Aorta (tissue), 5 donors: ENCODE measurements at regions not wholly inside any gene's neighbourhood (a gene's known extent, or its start where the extent isn't known, plus 50 kb on each side); places are given as distances from the start of the nearest gene placed in this dataset.

Experiments
- ATAC-seq: fragments of 200-7000 bp; cut with Tn5 transposase; one replicate; pipeline ENCODE4 v1.9.1; 2022; ENCODE audit warnings: moderate library complexity; ENCODE audit not compliant: low FRiP score
- DNase-seq, 2 donors: peaks; one replicate each; pipeline ENCODE4 v3.0.0-alpha.2; 2020
- H3K27ac ChIP-seq, 2 donors: one replicate each; pipeline ENCODE4 v1.5.1; 2013; ENCODE audit warnings: low read length in 2 of 2, mild to moderate bottlenecking in 2 of 2, moderate library complexity in 2 of 2, control low read depth in 1 of 2, inconsistent platforms in 1 of 2, low read depth in 1 of 2
- H3K27me3 ChIP-seq, 2 donors: one replicate each; pipeline ENCODE4 v1.6.1; 2013; ENCODE audit warnings: control low read depth in 1 of 2, low read length in 1 of 2, mild to moderate bottlenecking in 1 of 2, moderate library complexity in 1 of 2; ENCODE audit not compliant: insufficient read depth in 2 of 2, control insufficient read depth in 1 of 2
- H3K36me3 ChIP-seq, 2 donors: one replicate each; pipeline ENCODE4 v1.6.1; 2013; ENCODE audit warnings: control low read depth in 1 of 2, low read length in 1 of 2, mild to moderate bottlenecking in 1 of 2; ENCODE audit not compliant: insufficient read depth in 2 of 2, control insufficient read depth in 1 of 2
- H3K4me1 ChIP-seq, 2 donors: one replicate each; pipeline ENCODE4 v1.6.1; 2013; ENCODE audit warnings: low read length in 2 of 2, control low read depth in 1 of 2, mild to moderate bottlenecking in 1 of 2, moderate library complexity in 1 of 2; ENCODE audit not compliant: insufficient read depth in 2 of 2, control insufficient read depth in 1 of 2
- H3K4me3 ChIP-seq, 2 donors: one replicate each; pipeline ENCODE4 v1.5.1; 2013; ENCODE audit warnings: low read length in 2 of 2, control low read depth in 1 of 2, mild to moderate bottlenecking in 1 of 2
- H3K9me3 ChIP-seq: one replicate; pipeline ENCODE4 v1.6.1; 2013; ENCODE audit warnings: mild to moderate bottlenecking, low read length; ENCODE audit not compliant: control insufficient read depth
- WGBS, 2 donors: extraction: QIAGEN DNeasy Blood & Tissue Kit; methylation state at CpG; one replicate each; pipeline ENCODE4 v1.1.7; 2013; 5-methylcytosine and 5-hydroxymethylcytosine counted together
- intact Hi-C, 2 donors: fragments of 100-400 bp; cut with DNase I; formaldehyde crosslinking; loops; one replicate each; pipeline versions ENCODE4 v1.14.2 to v1.15.0; 2022
- donor health status: healthy with polysubstance abuse.
- donor health status: Bipolar disorder and iron deficiency.
- donor health status: DM: no; HTN: no; CAD: no.
- donor health status: DM: no; HTN: no; CAD: no.
- donor health status: DM: yes; HTN: yes; CAD: no.

DNA sequence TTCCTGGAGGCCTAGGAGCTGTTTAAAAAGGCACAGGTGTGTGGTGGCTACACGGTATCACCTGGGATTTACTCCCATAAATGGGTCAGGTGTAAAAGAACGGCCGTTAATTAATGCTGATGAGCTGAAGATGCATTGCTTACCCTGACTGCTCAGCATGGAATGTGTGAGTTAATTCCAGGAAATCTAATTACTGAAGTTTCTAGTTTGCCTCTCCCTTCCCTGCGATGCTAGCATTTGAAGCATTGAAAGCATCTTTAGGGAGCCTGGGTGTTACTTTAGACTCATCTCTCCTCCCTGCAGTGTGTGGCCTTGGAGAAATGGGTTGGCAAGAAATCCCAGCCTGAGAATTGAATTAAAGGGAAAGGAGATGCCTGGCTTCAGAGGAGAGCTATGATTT lies 415.9 kb downstream of the FUT8 start:
- no peaks in the 10 kb centered on the region for H3K9me3 ChIP-seq
- WGBS, 2 donors: 68 to 70% methylated on average over 4 of the region's 4 CpGs
- no peak overlapping the region for H3K4me3 ChIP-seq
- no peaks in the 10 kb centered on the region for H3K4me1 ChIP-seq
- ATAC-seq (no peak), DNase-seq (no peak)
- H3K36me3 ChIP-seq: no peaks in the 10 kb centered on the region
- no peaks in the 10 kb centered on the region for H3K27me3 ChIP-seq
- H3K27ac ChIP-seq: no peak overlapping the region
- intact Hi-C loops: no loop called here

DNA sequence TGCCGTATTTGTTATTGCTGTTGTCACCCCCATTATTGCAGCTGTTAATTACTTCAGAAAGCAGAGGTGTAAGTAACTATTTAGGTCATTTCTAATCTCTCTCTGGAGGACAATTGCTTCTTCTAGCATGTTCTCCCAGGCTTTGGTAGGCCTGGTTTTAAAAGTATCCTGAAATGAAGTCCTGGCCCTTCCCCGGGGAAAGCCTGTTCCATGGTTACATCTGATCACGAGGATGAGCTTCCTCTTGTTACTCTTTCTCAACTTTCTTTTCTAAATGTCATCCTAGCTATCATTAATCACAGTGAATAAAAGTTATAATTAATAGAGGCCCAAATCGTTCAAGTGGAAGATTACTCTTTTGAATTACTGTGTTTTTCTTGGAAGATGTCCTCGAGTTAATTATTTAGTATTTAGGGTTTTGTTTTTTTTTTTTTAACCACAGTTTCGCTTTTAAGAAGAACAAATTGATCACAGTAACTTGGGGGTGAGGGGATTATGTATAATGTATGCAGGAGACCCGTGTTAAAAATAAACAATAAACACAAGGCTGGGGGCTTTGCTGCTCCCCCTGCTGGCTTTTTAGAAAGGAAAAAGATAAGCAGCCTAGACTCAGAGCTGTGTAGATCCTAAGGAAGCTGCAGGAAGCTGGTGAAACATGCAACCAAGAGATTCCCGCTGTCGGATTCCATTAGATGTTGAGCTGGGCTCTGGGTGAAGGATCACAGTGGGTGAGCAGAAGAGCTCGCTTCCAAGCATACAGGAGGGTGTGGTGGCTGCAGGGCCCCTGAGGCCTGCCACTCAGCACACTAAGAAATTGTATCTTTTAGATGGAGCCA lies 420.1 kb downstream of the FUT8 start:
- Histone ChIP-seq H3K27ac (no peak overlapping the region), H3K27me3 (no peaks in the 10 kb centered on the region), H3K4me1 (no peaks in the 10 kb centered on the region), H3K36me3 (no peaks in the 10 kb centered on the region), H3K4me3 (no peak overlapping the region), H3K9me3 (no peaks in the 10 kb centered on the region)
- ATAC-seq: no peak
- no peak for DNase-seq
- WGBS, 2 donors: 43 to 52% methylated on average over 10 of the region's 10 CpGs
- intact Hi-C loops: no loop called here

DNA sequence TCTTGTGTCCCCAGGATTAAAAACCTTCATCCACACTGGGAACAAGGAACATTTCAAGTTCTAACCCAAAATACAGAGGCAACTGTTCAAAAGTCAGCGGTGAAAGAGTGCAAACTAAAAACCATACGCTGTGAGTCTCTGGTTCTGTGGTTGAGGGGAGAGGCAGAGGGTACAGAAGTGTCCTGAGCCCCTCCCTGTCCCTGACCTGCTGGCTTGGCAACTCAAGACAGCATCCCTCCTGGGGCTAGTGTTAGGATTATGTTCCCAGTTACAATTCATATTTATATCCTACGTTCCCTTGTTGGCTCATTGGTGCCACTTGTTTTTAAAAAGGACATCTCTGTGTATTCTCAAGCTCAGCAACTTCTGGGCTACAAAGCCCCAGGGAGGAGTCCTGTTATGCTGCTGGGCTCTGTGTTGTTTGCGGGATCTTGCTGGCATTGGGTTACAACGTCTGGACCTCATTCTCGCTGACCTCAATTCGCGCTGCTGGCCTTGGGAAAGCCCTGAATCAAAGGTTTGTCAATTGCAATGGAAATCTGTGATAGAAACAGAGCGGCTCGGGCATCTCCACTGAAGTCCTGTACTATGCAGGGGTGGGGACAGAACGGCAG lies 420.8 kb downstream of the FUT8 start:
- H3K27me3 ChIP-seq: no peaks in the 10 kb centered on the region
- no peaks in the 10 kb centered on the region for H3K9me3 ChIP-seq
- no peak for ATAC-seq
- no peak overlapping the region for H3K4me3 ChIP-seq
- no peak overlapping the region for H3K27ac ChIP-seq
- no peaks in the 10 kb centered on the region for H3K36me3 ChIP-seq
- WGBS, 2 donors: 72 to 75% methylated on average over 11 of the region's 11 CpGs
- no peak for DNase-seq
- H3K4me1 ChIP-seq: no peaks in the 10 kb centered on the region
- intact Hi-C loops: no loop called here

DNA sequence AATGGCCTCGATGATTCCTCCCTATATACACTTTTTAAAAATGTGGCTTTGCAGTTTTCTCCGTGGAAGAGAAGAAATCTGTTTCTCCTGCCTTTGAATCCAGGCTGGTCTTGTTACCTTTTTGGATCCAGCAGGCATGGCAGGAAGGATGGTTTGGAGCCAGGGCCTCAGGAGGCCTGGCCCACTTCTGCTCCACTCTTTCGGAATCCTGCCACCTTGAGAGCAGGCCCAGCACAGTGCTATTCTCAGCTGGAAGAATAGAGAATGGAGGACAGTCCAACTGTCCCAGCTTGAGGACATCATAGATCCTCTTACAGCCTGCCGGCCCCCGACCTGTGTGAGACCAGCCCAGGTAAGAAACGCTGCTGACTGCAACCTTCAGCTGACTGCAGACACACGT lies 421.5 kb downstream of the FUT8 start:
- ATAC-seq (no peak), DNase-seq (no peak)
- H3K36me3 ChIP-seq: no peaks in the 10 kb centered on the region
- 84 to 90% methylated on average over 7 of the region's 7 CpGs for WGBS, 2 donors
- intact Hi-C loops: no loop called here
- no peak overlapping the region for H3K4me3 ChIP-seq
- no peaks in the 10 kb centered on the region for H3K9me3 ChIP-seq
- H3K27ac ChIP-seq: no peak overlapping the region
- H3K4me1 ChIP-seq: no peaks in the 10 kb centered on the region
- no peaks in the 10 kb centered on the region for H3K27me3 ChIP-seq

DNA sequence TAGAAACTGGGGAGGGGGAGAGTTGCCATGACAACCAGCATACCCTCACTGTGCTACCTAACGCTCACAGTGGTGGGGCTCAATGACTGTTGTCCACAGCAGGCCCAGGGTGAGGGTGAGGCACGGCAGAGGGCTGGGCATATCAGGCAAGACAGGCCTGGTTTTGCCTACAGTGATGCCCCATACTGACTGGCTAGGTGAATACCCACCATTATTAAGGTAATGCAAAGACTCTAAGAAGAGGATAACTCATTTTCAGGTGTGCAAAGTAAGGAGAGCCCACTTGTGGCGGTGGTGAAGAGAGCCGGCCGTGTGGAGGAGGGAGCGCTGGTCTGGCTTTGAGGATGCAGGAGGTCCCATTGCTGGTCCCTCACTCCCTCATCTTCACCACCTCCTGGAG lies 422.3 kb downstream of the FUT8 start:
- no peaks in the 10 kb centered on the region for H3K4me1 ChIP-seq
- DNase-seq: no peak
- ATAC-seq: no peak
- H3K4me3 ChIP-seq: no peak overlapping the region
- no peaks in the 10 kb centered on the region for H3K9me3 ChIP-seq
- 95 to 97% methylated on average over 6 of the region's 6 CpGs for WGBS, 2 donors
- no peaks in the 10 kb centered on the region for H3K36me3 ChIP-seq
- H3K27ac ChIP-seq: no peak overlapping the region
- intact Hi-C loops: no loop called here
- H3K27me3 ChIP-seq: no peaks in the 10 kb centered on the region

DNA sequence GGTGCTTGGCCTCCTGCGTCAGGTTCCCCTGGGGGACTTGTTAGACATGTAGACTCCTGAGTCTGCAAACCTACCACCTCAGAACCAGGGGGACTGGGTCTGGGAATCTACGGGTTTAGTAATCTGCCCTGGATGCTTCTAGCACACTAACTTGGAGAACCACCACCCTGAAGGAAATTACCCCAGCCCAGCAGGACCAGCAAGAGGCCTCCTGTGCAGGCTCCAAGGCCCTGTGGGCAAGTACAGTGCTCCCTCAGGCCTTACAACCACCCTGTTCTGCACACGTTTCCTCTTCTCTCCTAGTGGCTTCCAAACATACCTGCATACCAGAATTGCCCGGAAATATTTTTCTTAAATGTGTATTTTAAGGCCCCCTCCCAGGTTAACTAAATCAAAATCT lies 423.0 kb downstream of the FUT8 start:
- Histone ChIP-seq H3K27me3 (no peaks in the 10 kb centered on the region), H3K27ac (no peak overlapping the region), H3K4me1 (no peaks in the 10 kb centered on the region), H3K9me3 (no peaks in the 10 kb centered on the region), H3K36me3 (no peaks in the 10 kb centered on the region), H3K4me3 (no peak overlapping the region)
- DNase-seq (no peak), ATAC-seq (no peak)
- WGBS, 2 donors: 77 to 84% methylated on average over 4 of the region's 4 CpGs
- intact Hi-C loops: no loop called here

DNA sequence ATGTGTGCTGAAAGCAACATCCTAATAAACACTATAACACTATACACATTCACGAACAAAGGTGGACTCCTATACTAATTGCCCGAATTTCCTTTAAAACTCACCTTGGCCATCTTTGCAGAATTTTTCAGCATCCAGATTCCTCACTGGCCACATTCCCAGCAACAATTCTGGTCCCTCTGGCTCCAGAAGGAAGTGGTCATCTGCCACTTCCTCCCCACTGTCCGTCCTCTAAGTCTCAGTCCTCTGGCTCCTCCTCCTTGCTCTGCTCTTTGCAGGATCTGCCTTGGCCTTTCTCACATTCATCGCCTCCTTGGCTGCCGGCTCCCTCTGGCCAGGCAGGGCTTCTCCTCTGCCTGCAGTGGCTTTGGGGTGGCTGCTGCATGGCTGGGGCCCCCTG lies 426.0 kb downstream of the FUT8 start:
- no peaks in the 10 kb centered on the region for H3K4me1 ChIP-seq
- no peak for DNase-seq
- H3K9me3 ChIP-seq: no peaks in the 10 kb centered on the region
- no peaks in the 10 kb centered on the region for H3K27me3 ChIP-seq
- 78 to 81% methylated on average over 5 of the region's 5 CpGs for WGBS, 2 donors
- no peak for ATAC-seq
- no peak overlapping the region for H3K27ac ChIP-seq
- intact Hi-C loops: no loop called here
- no peaks in the 10 kb centered on the region for H3K36me3 ChIP-seq
- H3K4me3 ChIP-seq: no peak overlapping the region

DNA sequence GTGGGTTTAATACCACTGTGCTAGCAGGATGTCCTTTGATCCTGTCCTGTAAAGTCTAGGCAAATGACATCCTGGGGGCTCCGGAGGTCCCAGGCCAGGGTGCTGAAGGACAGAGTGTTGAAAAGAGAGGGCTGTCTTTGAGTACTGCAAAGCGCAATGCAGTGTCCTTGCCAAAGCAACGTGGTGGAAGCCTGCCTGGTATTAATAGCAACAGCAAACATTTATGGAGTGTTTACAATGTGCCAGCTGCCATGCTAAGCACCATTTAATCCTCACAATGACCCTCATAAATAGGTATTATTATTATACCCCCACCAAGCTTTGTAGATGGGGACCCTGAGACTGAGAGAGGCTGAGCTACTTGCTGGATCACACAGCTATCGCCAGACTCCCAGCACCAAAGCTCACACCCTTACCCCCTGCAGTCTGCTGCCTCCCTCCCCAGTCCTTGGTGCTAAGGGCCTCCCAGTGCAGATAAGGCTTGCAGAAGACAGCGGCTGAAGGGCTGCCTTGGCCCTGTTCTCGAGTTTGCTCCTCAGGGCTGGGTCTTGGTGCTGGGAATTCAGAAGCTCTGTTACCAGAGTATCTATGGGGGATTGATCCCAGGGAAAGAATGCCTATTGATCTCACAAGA lies 427.7 kb downstream of the FUT8 start:
- no peaks in the 10 kb centered on the region for H3K27me3 ChIP-seq
- no peak for ATAC-seq
- intact Hi-C loops: no loop called here
- WGBS, 2 donors: 63 to 66% methylated on average over 6 of the region's 6 CpGs
- no peak overlapping the region for H3K27ac ChIP-seq
- H3K4me1 ChIP-seq: no peaks in the 10 kb centered on the region
- DNase-seq: no peak
- no peaks in the 10 kb centered on the region for H3K36me3 ChIP-seq
- no peak overlapping the region for H3K4me3 ChIP-seq
- no peaks in the 10 kb centered on the region for H3K9me3 ChIP-seq

DNA sequence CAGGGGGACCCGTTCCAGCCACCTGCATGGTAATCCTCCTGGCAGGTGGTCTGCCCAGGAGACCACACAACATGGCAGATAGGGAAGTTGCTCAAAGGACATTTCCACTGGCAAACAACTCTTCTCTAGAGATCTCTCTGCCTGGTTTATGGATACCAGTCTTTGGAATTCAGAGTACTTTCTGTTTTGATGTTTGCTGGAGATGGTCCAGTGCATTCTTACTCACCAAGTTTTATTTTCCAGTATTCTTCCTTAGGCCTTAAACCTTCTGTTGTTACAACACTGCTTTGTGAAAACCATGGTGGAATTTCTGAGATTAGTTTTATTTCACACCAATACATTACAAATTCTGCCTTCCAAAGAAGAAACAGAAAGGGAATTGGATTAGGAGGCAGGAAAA lies 428.3 kb downstream of the FUT8 start:
- H3K36me3 ChIP-seq: no peaks in the 10 kb centered on the region
- no peaks in the 10 kb centered on the region for H3K4me1 ChIP-seq
- H3K27ac ChIP-seq: no peak overlapping the region
- H3K9me3 ChIP-seq: no peaks in the 10 kb centered on the region
- DNase-seq: no peak
- H3K27me3 ChIP-seq: no peaks in the 10 kb centered on the region
- WGBS, 2 donors: 76 to 86% methylated on average over 1 of the region's 1 CpG
- intact Hi-C loops: no loop called here
- ATAC-seq: no peak
- H3K4me3 ChIP-seq: no peak overlapping the region
